ENCODE measurements at regions not wholly inside any gene's neighbourhood (a gene's known extent, or its start where the extent isn't known, plus 50 kb on each side); places are given as distances from the start of the nearest gene placed in this dataset.

GRCh38 chr13:21320642-21321034 is 138.5 kb downstream of the ZDHHC20 start:
- intact Hi-C loops (cut with micrococcal nuclease) = no loop called here
- no peak overlapping the region for H2BK120ac ChIP-seq (ENCODE audit: low read depth, low read length)
- no peak overlapping the region for H4K5ac ChIP-seq (ENCODE audit: low read depth, low read length)
- ChIA-PET CTCF (interaction anchor here (1.3 kb wide), 1 partner anchor 23 kb away, joined by 3 read pairs; no protein-coding TSS in a partner anchor), POLR2A (ENCODE audit: unreplicated experiment) (no interaction called here)
- no peak overlapping the region for H3K9ac ChIP-seq (ENCODE audit: low read depth, low read length)
- no peaks in the 10 kb centered on the region for H3K4me1 ChIP-seq (ENCODE audit: control insufficient read depth, insufficient read depth, low read length)
- no peak overlapping the region for H3K18ac ChIP-seq (ENCODE audit: low read depth, low read length)
- no peak overlapping the region for H2AFZ ChIP-seq (replicated peaks; ENCODE audit: low read length, poor library complexity)
- no peaks in the 10 kb centered on the region for H3K9me3 ChIP-seq (ENCODE audit: control insufficient read depth, insufficient read depth, low read length)
- TF ChIP-seq MXI1 (IDR thresholded peaks at IDR 0.05; ENCODE audit: borderline replicate concordance, low read depth, low read length) (no peak), FOS (IDR thresholded peaks at IDR 0.05; ENCODE audit: low read depth, low read length) (no peak), MAZ (IDR thresholded peaks at IDR 0.05; ENCODE audit: borderline replicate concordance, low read depth, low read length) (no peak), POLR2A (IDR thresholded peaks at IDR 0.05; ENCODE audit: low read depth, low read length) (no peak), SMC3 (IDR thresholded peaks at IDR 0.05; ENCODE audit: low read depth, low read length) (no peak), CEBPB (IDR thresholded peaks at IDR 0.05; ENCODE audit: low read depth, low read length) (no peak), CTCF (conservative IDR thresholded peaks at IDR 0.05; ENCODE audit: low read depth, low read length) (no peak), ELK1 (IDR thresholded peaks at IDR 0.05; ENCODE audit: borderline replicate concordance, low read depth, low read length) (no peak), RAD21 (IDR thresholded peaks at IDR 0.05; ENCODE audit: low read length) (no peak), NFE2L2 (IDR thresholded peaks at IDR 0.05; ENCODE audit: low read depth, low read length) (no peak), MAFK (IDR thresholded peaks at IDR 0.05; ENCODE audit: low read depth, low read length) (no peak), BHLHE40 (IDR thresholded peaks at IDR 0.05; ENCODE audit: low read depth, low read length) (no peak), CHD1 (IDR thresholded peaks at IDR 0.05; ENCODE audit: low read depth, low read length) (no peak)
- H3K14ac ChIP-seq (replicated peaks; ENCODE audit: low read depth, low read length) = no peak overlapping the region
- H3K79me1 ChIP-seq (ENCODE audit: low read depth in 1 of 2, low read length in 2 of 2) = no peaks in the 10 kb centered on the region
- no peak overlapping the region for H3K4me2 ChIP-seq (ENCODE audit: low read depth, low read length)
- no peak overlapping the region for H2AK5ac ChIP-seq (ENCODE audit: low read depth, low read length)
- H4K91ac ChIP-seq (ENCODE audit: insufficient read depth, low read depth, low read length) = no peak overlapping the region
- ATAC-seq (ENCODE audit: low read depth) (no peak), DNase-seq (no peak)
- 74% methylated on average over 3 of the region's 8 CpGs; no CpG with 5 or more reads in 1 of the 2 experiments for WGBS, 2 experiments (ENCODE audit: extremely low coverage in 2 of 2, insufficient read length in 1 of 2)
- H3K4ac ChIP-seq (ENCODE audit: low read depth, low read length) = no peak overlapping the region
- H3K27ac ChIP-seq (ENCODE audit: insufficient read depth, low read length) = no peak overlapping the region
- dilution Hi-C loops (cut with HindIII; ENCODE audit: low sequenced_read_pairs, unreplicated experiment) = no loop called here
- no peak overlapping the region for H4K8ac ChIP-seq (ENCODE audit: low read depth in 2 of 2, low read length in 2 of 2)
- no TSS peak for BruUV-seq (replicated peaks)
- no peak overlapping the region for H3K56ac ChIP-seq (ENCODE audit: extremely low read depth, insufficient read depth, low read length)
- no peak overlapping the region for H2BK15ac ChIP-seq (ENCODE audit: low read depth, low read length)
- no peaks in the 10 kb centered on the region for H4K20me1 ChIP-seq (ENCODE audit: insufficient read depth, low read length)
- no peaks in the 10 kb centered on the region for H3K9me1 ChIP-seq (ENCODE audit: insufficient read depth, low read length)
- in situ Hi-C loops (cut with MboI; ENCODE audit: low sequenced_read_pairs) = no loop called here
- H3K23ac ChIP-seq (ENCODE audit: low read depth, low read length) = no peak overlapping the region
- no peak overlapping the region for H2BK5ac ChIP-seq (ENCODE audit: low read depth, low read length, poor library complexity, severe bottlenecking)
- no peak overlapping the region for H2BK20ac ChIP-seq (ENCODE audit: low read depth, low read length)
- H3K4me3 ChIP-seq (ENCODE audit: insufficient read depth, low read depth, low read length) = no peak overlapping the region
- no peak overlapping the region for H2AK9ac ChIP-seq (replicated peaks; ENCODE audit: low read depth, low read length, poor library complexity)
- H3K36me3 ChIP-seq (ENCODE audit: control insufficient read depth, insufficient read depth, low read length) = no peaks in the 10 kb centered on the region
- H3K27me3 ChIP-seq (ENCODE audit: control insufficient read depth, insufficient read depth, low read length) = peaks cover 4% of the 10 kb centered on the region; the same call in 1 of the 2 replicates

Measured in IMR-90 (cell line).